ENCODE measurements at regions not wholly inside any gene's neighbourhood (a gene's known extent, or its start where the extent isn't known, plus 50 kb on each side); places are given as distances from the start of the nearest gene placed in this dataset.

DNA sequence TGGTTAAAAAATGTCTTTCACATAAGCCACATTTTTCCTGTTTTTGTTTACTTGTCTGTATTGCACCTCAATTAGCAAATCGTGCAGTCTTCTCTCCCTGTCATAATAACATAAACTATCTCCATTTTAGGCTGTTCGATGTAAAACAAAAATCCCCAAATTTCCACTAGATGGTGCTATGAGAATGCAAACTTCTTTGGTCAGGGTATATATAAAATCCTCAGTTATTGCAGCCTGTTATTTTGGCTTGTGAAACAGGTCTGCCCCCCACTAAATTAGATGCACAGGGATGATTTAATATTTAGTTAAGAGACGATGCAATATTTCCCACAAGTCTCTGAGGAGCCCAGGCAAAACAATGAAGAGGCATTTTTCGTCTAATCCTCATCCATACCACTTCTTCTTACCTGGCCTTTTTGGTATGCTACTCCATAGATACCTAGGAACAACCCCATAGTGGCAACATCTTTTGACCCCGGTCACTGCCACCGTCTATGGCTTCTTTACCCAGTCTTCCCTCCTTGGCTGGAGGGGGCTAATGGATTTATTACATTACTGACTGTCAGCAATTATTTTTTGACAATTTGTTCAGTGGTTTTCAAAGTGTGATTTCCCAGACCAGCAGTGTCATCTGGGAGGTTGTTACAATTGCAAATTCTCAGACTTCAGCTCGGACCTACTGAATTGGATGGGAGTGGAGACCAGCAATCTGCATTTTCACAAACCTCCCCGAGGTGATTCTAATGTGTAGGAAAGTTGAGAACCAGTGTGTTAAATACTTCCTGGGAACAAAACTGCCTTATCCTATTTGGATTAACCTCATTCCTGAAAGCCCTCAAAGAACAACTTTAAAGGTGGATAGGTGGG, 117.4 kb upstream of the CWC22 start:
- peaks cover 2% of the 10 kb centered on the region for H3K4me1 ChIP-seq (replicated peaks)
- 18% methylated on average over 8 of the region's 8 CpGs for WGBS
- H3K4me3 ChIP-seq: no peak overlapping the region
- H3K9me3 ChIP-seq: no peaks in the 10 kb centered on the region
- no peak overlapping the region for H3K27ac ChIP-seq
- TF ChIP-seq POLR2AphosphoS5 (IDR thresholded peaks at IDR 0.05): no peak
- TF ChIP-seq, protein P1, sequence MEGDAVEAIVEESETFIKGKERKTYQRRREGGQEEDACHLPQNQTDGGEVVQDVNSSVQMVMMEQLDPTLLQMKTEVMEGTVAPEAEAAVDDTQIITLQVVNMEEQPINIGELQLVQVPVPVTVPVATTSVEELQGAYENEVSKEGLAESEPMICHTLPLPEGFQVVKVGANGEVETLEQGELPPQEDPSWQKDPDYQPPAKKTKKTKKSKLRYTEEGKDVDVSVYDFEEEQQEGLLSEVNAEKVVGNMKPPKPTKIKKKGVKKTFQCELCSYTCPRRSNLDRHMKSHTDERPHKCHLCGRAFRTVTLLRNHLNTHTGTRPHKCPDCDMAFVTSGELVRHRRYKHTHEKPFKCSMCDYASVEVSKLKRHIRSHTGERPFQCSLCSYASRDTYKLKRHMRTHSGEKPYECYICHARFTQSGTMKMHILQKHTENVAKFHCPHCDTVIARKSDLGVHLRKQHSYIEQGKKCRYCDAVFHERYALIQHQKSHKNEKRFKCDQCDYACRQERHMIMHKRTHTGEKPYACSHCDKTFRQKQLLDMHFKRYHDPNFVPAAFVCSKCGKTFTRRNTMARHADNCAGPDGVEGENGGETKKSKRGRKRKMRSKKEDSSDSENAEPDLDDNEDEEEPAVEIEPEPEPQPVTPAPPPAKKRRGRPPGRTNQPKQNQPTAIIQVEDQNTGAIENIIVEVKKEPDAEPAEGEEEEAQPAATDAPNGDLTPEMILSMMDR (IDR thresholded peaks at IDR 0.05): peak in 3 of 4 experiments; percentile 57 to 67 (median 65)
- H3K36me3 ChIP-seq: no peaks in the 10 kb centered on the region
- peak; percentile 8 for DNase-seq (ENCODE audit: low spot score)
- H3K27me3 ChIP-seq (replicated peaks; ENCODE audit: insufficient read depth): no peaks in the 10 kb centered on the region
- intact Hi-C loops (cut with DNase I): loop anchor here (10.0 kb wide), 1 partner anchor 1590 kb away; no protein-coding TSS in a partner anchor

DNA sequence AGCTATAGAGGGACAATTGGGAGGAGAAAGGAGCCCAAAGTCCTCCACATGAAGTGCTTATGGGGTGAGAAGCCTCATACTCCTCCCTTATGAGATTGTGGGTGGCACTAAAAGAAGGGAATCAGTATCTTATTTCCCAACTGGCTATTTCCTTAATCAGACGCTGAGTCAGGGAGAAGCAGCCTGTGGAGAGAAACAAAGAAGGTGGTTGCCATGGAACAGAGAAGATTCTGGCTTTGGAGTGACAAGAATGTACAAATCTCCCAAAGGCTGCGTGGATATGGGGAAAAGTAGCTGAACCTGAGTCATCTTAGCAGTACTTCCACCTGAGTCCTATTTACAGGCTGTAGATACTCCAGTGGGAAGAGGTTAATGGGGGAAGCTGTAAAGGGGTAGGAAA, 115.8 kb upstream of the CWC22 start:
- no peak for DNase-seq (ENCODE audit: low spot score)
- Histone ChIP-seq H3K4me3 (no peak overlapping the region), H3K36me3 (no peaks in the 10 kb centered on the region), H3K27me3 (replicated peaks; ENCODE audit: insufficient read depth) (no peaks in the 10 kb centered on the region), H3K27ac (no peak overlapping the region), H3K9me3 (no peaks in the 10 kb centered on the region), H3K4me1 (replicated peaks) (peaks cover 2% of the 10 kb centered on the region)
- intact Hi-C loops (cut with DNase I): loop anchor here (10.0 kb wide), 1 partner anchor 1592 kb away; no protein-coding TSS in a partner anchor
- 80% methylated on average over 2 of the region's 2 CpGs for WGBS
- TF ChIP-seq POLR2AphosphoS5 (IDR thresholded peaks at IDR 0.05) (no peak), POLR2A (IDR thresholded peaks at IDR 0.05) (no peak)
- TF ChIP-seq, protein P1 (IDR thresholded peaks at IDR 0.05): no peak

DNA sequence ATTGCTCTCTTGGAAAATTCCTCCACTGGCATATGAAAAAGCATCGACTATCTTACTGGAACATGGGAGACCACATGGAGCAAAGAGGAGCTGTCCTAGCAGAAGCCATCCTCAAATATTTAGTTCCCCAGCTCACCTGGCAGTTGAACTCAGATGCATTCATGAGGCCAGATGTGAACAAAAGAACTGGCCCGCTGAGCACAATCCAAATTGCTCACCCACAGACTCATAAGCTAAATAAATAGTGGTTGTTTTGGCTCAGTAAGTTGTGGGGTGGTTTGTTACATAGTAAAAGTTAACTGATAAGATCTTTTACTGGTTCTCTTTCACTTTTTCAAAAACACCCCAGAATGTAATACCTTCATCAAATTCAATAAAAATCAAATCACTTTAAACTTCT, 108.6 kb upstream of the CWC22 start:
- intact Hi-C loops (cut with DNase I): no loop called here
- 51% methylated on average over 2 of the region's 2 CpGs for WGBS
- Histone ChIP-seq H3K9me3 (no peaks in the 10 kb centered on the region), H3K27ac (no peak overlapping the region), H3K4me1 (replicated peaks) (no peaks in the 10 kb centered on the region), H3K36me3 (no peaks in the 10 kb centered on the region), H3K27me3 (replicated peaks; ENCODE audit: insufficient read depth) (no peaks in the 10 kb centered on the region), H3K4me3 (no peak overlapping the region)
- DNase-seq (ENCODE audit: low spot score): no peak
- TF ChIP-seq, protein P1 (IDR thresholded peaks at IDR 0.05): no peak

DNA sequence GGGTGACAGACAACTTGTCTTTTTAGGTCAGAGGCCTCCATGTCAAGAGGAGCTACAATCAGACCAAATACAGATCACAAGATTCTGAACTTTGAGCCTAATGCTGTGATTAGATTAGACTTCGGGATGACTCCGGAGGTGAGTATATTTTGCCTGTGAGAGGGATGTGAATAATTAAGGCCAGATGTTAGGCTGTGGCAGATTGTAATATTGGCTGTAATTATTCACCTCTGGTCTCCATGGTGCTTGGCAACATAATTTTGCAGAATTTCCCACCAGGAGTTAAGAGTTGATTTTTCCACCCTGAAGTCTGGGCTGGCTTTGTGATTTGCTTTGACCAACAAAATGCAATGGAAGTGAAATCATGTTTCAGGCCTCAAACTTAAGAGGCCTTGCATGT, 108.2 kb upstream of the CWC22 start:
- no peak for DNase-seq (ENCODE audit: low spot score)
- H3K27me3 ChIP-seq (replicated peaks; ENCODE audit: insufficient read depth): no peaks in the 10 kb centered on the region
- H3K4me1 ChIP-seq (replicated peaks): no peaks in the 10 kb centered on the region
- 91% methylated on average over 2 of the region's 2 CpGs for WGBS
- H3K36me3 ChIP-seq: no peaks in the 10 kb centered on the region
- no peaks in the 10 kb centered on the region for H3K9me3 ChIP-seq
- H3K4me3 ChIP-seq: no peak overlapping the region
- intact Hi-C loops (cut with DNase I): no loop called here
- no peak for TF ChIP-seq POLR2A (IDR thresholded peaks at IDR 0.05)
- TF ChIP-seq, protein P1 (IDR thresholded peaks at IDR 0.05): no peak
- TF ChIP-seq POLR2AphosphoS5 (IDR thresholded peaks at IDR 0.05): no peak
- H3K27ac ChIP-seq: no peak overlapping the region

DNA sequence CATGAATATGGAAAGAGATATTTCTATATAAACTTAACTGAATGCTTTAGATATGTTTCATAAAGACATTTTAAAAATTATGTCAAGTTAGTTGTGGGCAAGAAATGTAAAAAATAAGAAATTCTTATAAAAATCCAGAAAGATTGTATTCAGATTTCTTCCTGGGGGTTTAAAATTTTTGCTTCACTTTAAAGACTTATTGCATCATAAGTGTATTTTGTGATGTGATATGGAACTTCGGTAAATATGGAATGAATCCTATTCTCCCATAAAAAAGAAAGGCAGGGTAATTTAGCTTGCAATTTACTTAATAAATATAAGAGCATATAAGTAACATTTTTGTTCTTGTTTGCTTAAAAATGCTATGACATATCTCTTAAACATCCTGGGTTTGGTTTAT, 104.8 kb upstream of the CWC22 start:
- no peak overlapping the region for H3K27ac ChIP-seq
- H3K9me3 ChIP-seq: no peaks in the 10 kb centered on the region
- WGBS: 76% methylated on average over 1 of the region's 1 CpG
- intact Hi-C loops (cut with DNase I): no loop called here
- no peaks in the 10 kb centered on the region for H3K36me3 ChIP-seq
- H3K4me1 ChIP-seq (replicated peaks): no peaks in the 10 kb centered on the region
- H3K4me3 ChIP-seq: no peak overlapping the region
- TF ChIP-seq POLR2A (IDR thresholded peaks at IDR 0.05): no peak
- TF ChIP-seq POLR2AphosphoS5 (IDR thresholded peaks at IDR 0.05): no peak
- TF ChIP-seq, protein P1 (IDR thresholded peaks at IDR 0.05): no peak
- no peaks in the 10 kb centered on the region for H3K27me3 ChIP-seq (replicated peaks; ENCODE audit: insufficient read depth)
- no peak for DNase-seq (ENCODE audit: low spot score)
